Keratinocyte (primary cell): ENCODE measurements at regions not wholly inside any gene's neighbourhood (a gene's known extent, or its start where the extent isn't known, plus 50 kb on each side); places are given as distances from the start of the nearest gene placed in this dataset.

Experiments used
- EZH2 ChIP-seq: IDR thresholded peaks from one replicate; pipeline ENCODE4 v1.6.1; 2012; ENCODE audit warnings: inconsistent platforms, mild to moderate bottlenecking, low read length, moderate library complexity
- TF ChIP-seq, protein P1 (sequence below), 3 experiments: IDR thresholded peaks in 1 of 3; conservative IDR thresholded peaks in 1 of 3; optimal IDR thresholded peaks in 1 of 3; 2 replicates in 2 of 3; 3 replicates in 1 of 3; pipeline versions ENCODE3 to v1.5.1; 2011; ENCODE audit warnings: low read length in 3 of 3, mild to moderate bottlenecking in 3 of 3, moderate library complexity in 2 of 3, control low read depth in 1 of 3, inconsistent platforms in 1 of 3; ENCODE audit not compliant: insufficient read depth in 2 of 3; ENCODE audit errors: extremely low read depth in 1 of 3

DNA sequence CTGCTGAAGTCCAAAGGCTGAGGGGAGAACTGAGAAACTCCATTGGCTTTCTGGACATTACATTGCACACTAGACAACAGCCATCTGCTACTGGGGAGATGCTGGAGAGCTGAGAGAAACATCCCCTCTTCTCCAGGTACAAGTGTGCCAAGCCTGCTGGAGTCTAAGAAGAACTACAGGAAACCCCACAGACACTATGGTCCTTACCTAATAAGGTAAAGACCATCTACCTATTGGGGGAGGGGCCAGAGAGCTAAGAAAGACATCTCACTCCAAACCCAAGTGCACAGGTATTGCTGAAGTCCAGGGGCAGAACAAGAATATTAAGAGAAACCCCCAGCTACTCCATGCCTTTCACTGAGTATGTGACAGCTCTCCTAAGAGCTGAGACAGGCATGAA is 338.7 kb upstream of the NCKAP5 start:
- TF ChIP-seq, protein P1, sequence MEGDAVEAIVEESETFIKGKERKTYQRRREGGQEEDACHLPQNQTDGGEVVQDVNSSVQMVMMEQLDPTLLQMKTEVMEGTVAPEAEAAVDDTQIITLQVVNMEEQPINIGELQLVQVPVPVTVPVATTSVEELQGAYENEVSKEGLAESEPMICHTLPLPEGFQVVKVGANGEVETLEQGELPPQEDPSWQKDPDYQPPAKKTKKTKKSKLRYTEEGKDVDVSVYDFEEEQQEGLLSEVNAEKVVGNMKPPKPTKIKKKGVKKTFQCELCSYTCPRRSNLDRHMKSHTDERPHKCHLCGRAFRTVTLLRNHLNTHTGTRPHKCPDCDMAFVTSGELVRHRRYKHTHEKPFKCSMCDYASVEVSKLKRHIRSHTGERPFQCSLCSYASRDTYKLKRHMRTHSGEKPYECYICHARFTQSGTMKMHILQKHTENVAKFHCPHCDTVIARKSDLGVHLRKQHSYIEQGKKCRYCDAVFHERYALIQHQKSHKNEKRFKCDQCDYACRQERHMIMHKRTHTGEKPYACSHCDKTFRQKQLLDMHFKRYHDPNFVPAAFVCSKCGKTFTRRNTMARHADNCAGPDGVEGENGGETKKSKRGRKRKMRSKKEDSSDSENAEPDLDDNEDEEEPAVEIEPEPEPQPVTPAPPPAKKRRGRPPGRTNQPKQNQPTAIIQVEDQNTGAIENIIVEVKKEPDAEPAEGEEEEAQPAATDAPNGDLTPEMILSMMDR (optimal IDR thresholded peaks at IDR 0.05 in 1 of 3, IDR thresholded peaks at IDR 0.05 in 1 of 3, conservative IDR thresholded peaks at IDR 0.05 in 1 of 3; ENCODE audit: extremely low read depth in 1 of 3, insufficient read depth in 2 of 3, low read length in 3 of 3), result no peak
- no peak for TF ChIP-seq EZH2
